Renal pelvis (tissue), 1 donor: ENCODE measurements at regions not wholly inside any gene's neighbourhood (a gene's known extent, or its start where the extent isn't known, plus 50 kb on each side); places are given as distances from the start of the nearest gene placed in this dataset.
"Not testable (repeated sequence)": the region's sequence is repeated elsewhere in the genome, so short reads cannot be mapped to it uniquely, and the experiment has no call there.

Source experiments
- DNase-seq: peaks from one replicate; pipeline ENCODE4 v3.0.0-alpha.2; 2013

- DNase-seq = no peak
Observed at GRCh38 chr2:5148392-5149085, 543.6 kb upstream of the SOX11 start.

- DNase-seq = no peak
Observed at GRCh38 chr2:5150871-5151270, 541.3 kb upstream of the SOX11 start.

- peak; percentile 19 for DNase-seq
Observed at GRCh38 chr2:5164776-5165525, 527.2 kb upstream of the SOX11 start.

- DNase-seq = no peak
Observed at GRCh38 chr2:5172923-5173322, 519.3 kb upstream of the SOX11 start.

- DNase-seq = no peak
Observed at GRCh38 chr2:5173876-5174535, 518.2 kb upstream of the SOX11 start.

GRCh38 chr2:5175231-5175630, 517.0 kb upstream of the SOX11 start:
- DNase-seq = no peak

- DNase-seq = no peak
Observed at GRCh38 chr2:5176764-5177163, 515.4 kb upstream of the SOX11 start.

- no peak for DNase-seq
Observed at GRCh38 chr2:5183031-5183430, 509.2 kb upstream of the SOX11 start.

- DNase-seq = no peak
Observed at GRCh38 chr2:5187283-5187682, 504.9 kb upstream of the SOX11 start.

GRCh38 chr2:5188636-5189035, 503.5 kb upstream of the SOX11 start:
- no peak for DNase-seq

- DNase-seq = no peak
Observed at GRCh38 chr2:5190023-5190422, 502.2 kb upstream of the SOX11 start.

GRCh38 chr2:5195636-5196035, 496.5 kb upstream of the SOX11 start:
- no peak for DNase-seq

- DNase-seq = no peak
Observed at GRCh38 chr2:5203134-5203755, 488.9 kb upstream of the SOX11 start.

- not testable (repeated sequence) for DNase-seq
Observed at GRCh38 chr2:5206742-5207141, 485.4 kb upstream of the SOX11 start.

GRCh38 chr2:5215989-5216607, 476.1 kb upstream of the SOX11 start:
- no peak for DNase-seq

GRCh38 chr2:5227062-5227699, 465.0 kb upstream of the SOX11 start:
- no peak for DNase-seq

GRCh38 chr2:5229574-5229973, 462.6 kb upstream of the SOX11 start:
- no peak for DNase-seq

- no peak for DNase-seq
Observed at GRCh38 chr2:5230444-5230843, 461.7 kb upstream of the SOX11 start.

GRCh38 chr2:5230855-5231254, 461.3 kb upstream of the SOX11 start:
- no peak for DNase-seq

- no peak for DNase-seq
Observed at GRCh38 chr2:5231287-5231686, 460.9 kb upstream of the SOX11 start.

GRCh38 chr2:5234563-5234962, 457.6 kb upstream of the SOX11 start:
- DNase-seq = no peak

- no peak for DNase-seq
Observed at GRCh38 chr2:5235701-5236100, 456.5 kb upstream of the SOX11 start.
